ENCODE measurements at regions not wholly inside any gene's neighbourhood (a gene's known extent, or its start where the extent isn't known, plus 50 kb on each side); places are given as distances from the start of the nearest gene placed in this dataset.

DNA sequence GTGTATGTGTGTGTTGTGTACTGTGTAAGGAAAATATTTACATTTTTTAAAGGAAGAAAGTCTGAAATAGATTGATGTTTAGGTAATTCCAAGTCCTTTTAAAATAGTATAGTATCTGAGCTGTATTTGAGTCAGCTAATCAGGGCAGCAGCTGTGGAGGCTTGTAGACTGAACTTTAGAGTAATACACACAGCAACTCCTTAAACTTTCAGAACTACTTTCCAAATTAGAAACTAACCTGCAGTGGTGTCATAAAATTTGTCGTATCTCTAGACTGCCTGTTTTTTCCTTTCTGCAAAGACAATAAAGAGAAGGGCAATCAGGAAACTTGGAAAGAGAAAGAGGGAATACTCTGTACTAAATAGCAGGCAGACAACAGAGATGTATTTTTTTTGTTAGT, 391.0 kb upstream of the AZI2 start:
- no peaks in the 10 kb centered on the region for H3K9me3 ChIP-seq (replicated peaks; ENCODE audit: low read length)
- H3K4me1 ChIP-seq (ENCODE audit: control insufficient read depth, insufficient read depth, low read length): no peaks in the 10 kb centered on the region
- H3K4me2 ChIP-seq (ENCODE audit: low read length): no peak overlapping the region
- no peaks in the 10 kb centered on the region for H3K27me3 ChIP-seq (ENCODE audit: control insufficient read depth, insufficient read depth, low read length)
- H3K36me3 ChIP-seq (ENCODE audit: insufficient read depth, low read length): no peaks in the 10 kb centered on the region
- no peak overlapping the region for H3K4me3 ChIP-seq (ENCODE audit: low read length)
- no peak overlapping the region for H3K9ac ChIP-seq (ENCODE audit: low read depth, low read length)

GRCh38 chr3:28743271-28743670, 394.6 kb upstream of the AZI2 start:
- H3K4me3 ChIP-seq (ENCODE audit: low read length): no peak overlapping the region
- H3K9me3 ChIP-seq (replicated peaks; ENCODE audit: low read length): no peaks in the 10 kb centered on the region
- H3K27me3 ChIP-seq (ENCODE audit: control insufficient read depth, insufficient read depth, low read length): no peaks in the 10 kb centered on the region
- no peak overlapping the region for H3K4me2 ChIP-seq (ENCODE audit: low read length)
- H3K4me1 ChIP-seq (ENCODE audit: control insufficient read depth, insufficient read depth, low read length): peaks cover 18% of the 10 kb centered on the region
- H3K9ac ChIP-seq (ENCODE audit: low read depth, low read length): no peak overlapping the region
- no peaks in the 10 kb centered on the region for H3K36me3 ChIP-seq (ENCODE audit: insufficient read depth, low read length)

DNA sequence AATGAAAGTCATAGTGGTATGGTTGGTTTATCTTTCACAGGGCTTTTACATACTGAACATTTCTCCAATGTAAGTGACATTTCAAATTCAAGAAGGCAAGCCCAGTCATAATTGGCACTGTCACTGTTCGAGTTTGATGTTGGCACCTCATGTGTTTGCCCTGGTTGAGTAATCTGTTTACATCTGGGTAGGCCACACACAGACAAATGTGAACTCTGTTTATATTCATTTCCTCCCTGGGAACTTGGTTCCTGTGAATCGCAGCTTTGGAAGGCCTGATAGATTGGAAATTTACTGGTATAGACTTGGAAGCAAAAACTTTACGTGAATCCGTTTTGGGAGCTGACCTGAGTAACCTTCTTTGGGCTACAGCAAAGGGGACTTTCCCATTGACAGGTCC, 395.2 kb upstream of the AZI2 start:
- no peaks in the 10 kb centered on the region for H3K9me3 ChIP-seq (replicated peaks; ENCODE audit: low read length)
- H3K4me2 ChIP-seq (ENCODE audit: low read length): no peak overlapping the region

GRCh38 chr3:28745436-28745835, 396.8 kb upstream of the AZI2 start:
- Histone ChIP-seq H3K36me3 (ENCODE audit: insufficient read depth, low read length) (no peaks in the 10 kb centered on the region), H3K9ac (ENCODE audit: low read depth, low read length) (peak overlapping the region; percentile 2), H3K9me3 (replicated peaks; ENCODE audit: low read length) (no peaks in the 10 kb centered on the region), H3K27me3 (ENCODE audit: control insufficient read depth, insufficient read depth, low read length) (no peaks in the 10 kb centered on the region), H3K4me3 (ENCODE audit: low read length) (peak overlapping the region; percentile 11), H3K4me2 (ENCODE audit: low read length) (peak overlapping the region; percentile 41), H3K4me1 (ENCODE audit: control insufficient read depth, insufficient read depth, low read length) (peaks cover 18% of the 10 kb centered on the region)

More for the DNA sequence above, 395.2 kb upstream of the AZI2 start:
- Histone ChIP-seq H3K4me1 (ENCODE audit: control insufficient read depth, insufficient read depth, low read length) (peaks cover 18% of the 10 kb centered on the region), H3K4me3 (ENCODE audit: low read length) (no peak overlapping the region), H3K27me3 (ENCODE audit: control insufficient read depth, insufficient read depth, low read length) (no peaks in the 10 kb centered on the region), H3K9ac (ENCODE audit: low read depth, low read length) (no peak overlapping the region), H3K36me3 (ENCODE audit: insufficient read depth, low read length) (no peaks in the 10 kb centered on the region)

DNA sequence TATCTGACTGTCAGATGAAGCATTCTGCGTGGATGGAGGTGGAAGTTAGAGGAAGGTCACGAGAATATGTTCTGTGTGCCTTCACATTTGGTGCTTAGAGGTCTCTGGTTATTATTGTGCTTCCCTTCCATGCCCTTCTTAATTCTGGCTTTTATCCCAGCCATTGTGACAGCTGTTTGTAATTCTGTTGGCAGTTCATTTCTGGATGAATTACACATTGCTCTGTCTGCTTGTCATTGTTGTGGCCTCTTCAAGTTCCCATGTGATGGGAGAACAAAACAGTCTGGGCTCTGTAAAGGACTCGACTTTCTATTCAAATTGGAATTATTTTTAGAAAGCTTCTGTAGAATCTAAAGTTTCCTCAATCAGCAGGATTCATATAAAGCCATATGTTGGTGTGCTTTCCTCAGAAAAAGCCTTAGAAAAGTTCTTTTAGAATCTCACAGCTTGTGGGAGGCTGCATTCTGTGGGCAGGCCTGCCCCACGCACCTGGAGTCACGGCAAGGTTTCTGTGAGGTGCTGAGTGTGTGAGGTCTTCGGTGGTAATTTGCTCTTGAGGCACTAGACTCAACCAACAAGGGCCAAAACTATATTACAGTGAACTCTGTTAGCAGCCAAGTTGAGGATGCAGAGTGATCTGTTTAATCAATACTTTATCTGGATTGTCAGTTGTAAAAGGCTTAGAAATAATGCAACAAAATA, 397.4 kb upstream of the AZI2 start:
- H3K4me1 ChIP-seq (ENCODE audit: control insufficient read depth, insufficient read depth, low read length): peaks cover 18% of the 10 kb centered on the region
- peaks cover 2% of the 10 kb centered on the region for H3K9me3 ChIP-seq (replicated peaks; ENCODE audit: low read length)
- peak overlapping the region; percentile 5 for H3K9ac ChIP-seq (ENCODE audit: low read depth, low read length)
- H3K27me3 ChIP-seq (ENCODE audit: control insufficient read depth, insufficient read depth, low read length): no peaks in the 10 kb centered on the region
- H3K4me3 ChIP-seq (ENCODE audit: low read length): peak overlapping the region; percentile 11
- no peaks in the 10 kb centered on the region for H3K36me3 ChIP-seq (ENCODE audit: insufficient read depth, low read length)
- peak overlapping the region; percentile 41 for H3K4me2 ChIP-seq (ENCODE audit: low read length)

DNA sequence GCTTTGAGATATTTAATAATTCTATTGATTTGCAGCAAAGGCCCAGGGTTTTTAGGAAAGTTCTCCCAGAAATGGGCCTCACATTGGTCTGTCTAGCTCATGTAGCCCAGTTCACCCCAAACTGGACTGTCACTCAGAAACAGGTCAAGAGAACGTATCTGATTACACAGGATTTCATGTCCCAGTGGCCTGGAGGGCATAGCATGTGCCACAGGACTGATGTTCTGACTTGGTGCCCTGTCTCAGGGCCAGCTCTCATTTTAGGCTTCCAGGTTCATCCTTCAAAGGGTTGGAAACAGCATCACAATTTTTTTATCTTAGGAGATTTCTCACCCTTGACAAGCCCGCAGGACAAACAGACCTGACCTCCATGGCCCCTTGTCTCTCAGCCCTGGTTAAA, 398.4 kb upstream of the AZI2 start:
- no peaks in the 10 kb centered on the region for H3K27me3 ChIP-seq (ENCODE audit: control insufficient read depth, insufficient read depth, low read length)

GRCh38 chr3:28751864-28752263, 403.2 kb upstream of the AZI2 start:
- Histone ChIP-seq H3K4me3 (ENCODE audit: low read length) (no peak overlapping the region), H3K36me3 (ENCODE audit: insufficient read depth, low read length) (no peaks in the 10 kb centered on the region), H3K9me3 (replicated peaks; ENCODE audit: low read length) (peaks cover 2% of the 10 kb centered on the region), H3K4me1 (ENCODE audit: control insufficient read depth, insufficient read depth, low read length) (no peaks in the 10 kb centered on the region), H3K27me3 (ENCODE audit: control insufficient read depth, insufficient read depth, low read length) (no peaks in the 10 kb centered on the region), H3K4me2 (ENCODE audit: low read length) (no peak overlapping the region), H3K9ac (ENCODE audit: low read depth, low read length) (no peak overlapping the region)

More for the DNA sequence above, 398.4 kb upstream of the AZI2 start:
- Histone ChIP-seq H3K4me3 (ENCODE audit: low read length) (no peak overlapping the region), H3K9me3 (replicated peaks; ENCODE audit: low read length) (peaks cover 2% of the 10 kb centered on the region), H3K4me2 (ENCODE audit: low read length) (no peak overlapping the region), H3K9ac (ENCODE audit: low read depth, low read length) (no peak overlapping the region), H3K4me1 (ENCODE audit: control insufficient read depth, insufficient read depth, low read length) (peaks cover 18% of the 10 kb centered on the region), H3K36me3 (ENCODE audit: insufficient read depth, low read length) (no peaks in the 10 kb centered on the region)

DNA sequence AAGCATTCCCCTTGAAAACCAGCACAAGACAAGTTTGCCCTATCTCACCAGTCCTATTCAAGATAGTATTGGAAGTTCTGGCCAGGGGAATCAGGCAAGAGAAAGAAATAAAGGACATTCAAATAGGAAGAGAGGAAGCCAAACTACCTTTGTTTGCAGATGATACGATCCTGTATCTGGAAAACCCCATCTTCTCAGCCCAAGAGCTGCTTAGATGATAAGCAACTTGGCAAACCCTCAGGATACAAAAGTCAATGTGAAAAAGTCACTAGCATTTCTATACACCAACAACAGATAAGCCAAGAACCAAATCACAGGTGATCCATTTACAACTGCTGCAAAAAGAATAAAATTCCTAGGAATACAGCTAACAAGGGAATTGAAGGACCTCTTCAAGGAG, 403.7 kb upstream of the AZI2 start:
- no peaks in the 10 kb centered on the region for H3K36me3 ChIP-seq (ENCODE audit: insufficient read depth, low read length)
- H3K27me3 ChIP-seq (ENCODE audit: control insufficient read depth, insufficient read depth, low read length): no peaks in the 10 kb centered on the region
- H3K9ac ChIP-seq (ENCODE audit: low read depth, low read length): no peak overlapping the region
- H3K4me2 ChIP-seq (ENCODE audit: low read length): no peak overlapping the region
- H3K9me3 ChIP-seq (replicated peaks; ENCODE audit: low read length): peaks cover 2% of the 10 kb centered on the region
- no peak overlapping the region for H3K4me3 ChIP-seq (ENCODE audit: low read length)
- H3K4me1 ChIP-seq (ENCODE audit: control insufficient read depth, insufficient read depth, low read length): no peaks in the 10 kb centered on the region

GRCh38 chr3:28756056-28756455, 407.4 kb upstream of the AZI2 start:
- Histone ChIP-seq H3K4me2 (ENCODE audit: low read length) (no peak overlapping the region), H3K36me3 (ENCODE audit: insufficient read depth, low read length) (no peaks in the 10 kb centered on the region), H3K9ac (ENCODE audit: low read depth, low read length) (no peak overlapping the region), H3K4me1 (ENCODE audit: control insufficient read depth, insufficient read depth, low read length) (no peaks in the 10 kb centered on the region), H3K9me3 (replicated peaks; ENCODE audit: low read length) (no peaks in the 10 kb centered on the region), H3K27me3 (ENCODE audit: control insufficient read depth, insufficient read depth, low read length) (no peaks in the 10 kb centered on the region), H3K4me3 (ENCODE audit: low read length) (no peak overlapping the region)

DNA sequence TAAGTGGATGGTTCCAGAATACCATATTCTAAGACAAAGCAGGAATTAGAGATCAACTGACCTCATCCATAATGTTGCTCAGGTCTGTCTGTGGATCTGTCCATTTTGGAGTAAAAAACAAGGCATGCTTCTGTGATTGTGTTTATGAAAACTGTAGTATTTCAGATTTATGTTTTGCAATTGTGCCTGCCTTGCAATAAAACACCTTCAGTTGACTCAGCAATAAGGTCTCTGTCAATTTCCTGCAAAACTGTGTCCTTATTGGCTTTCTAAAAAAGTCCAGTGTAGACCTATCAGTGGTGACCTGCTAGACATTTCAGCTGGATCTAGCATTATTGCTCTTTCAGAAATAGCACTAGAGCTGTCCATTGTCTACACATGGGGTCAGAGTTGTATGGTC, 409.5 kb upstream of the AZI2 start:
- no peaks in the 10 kb centered on the region for H3K27me3 ChIP-seq (ENCODE audit: control insufficient read depth, insufficient read depth, low read length)
- no peak overlapping the region for H3K9ac ChIP-seq (ENCODE audit: low read depth, low read length)
- H3K4me2 ChIP-seq (ENCODE audit: low read length): no peak overlapping the region
- no peak overlapping the region for H3K4me3 ChIP-seq (ENCODE audit: low read length)
- no peaks in the 10 kb centered on the region for H3K4me1 ChIP-seq (ENCODE audit: control insufficient read depth, insufficient read depth, low read length)
- H3K36me3 ChIP-seq (ENCODE audit: insufficient read depth, low read length): no peaks in the 10 kb centered on the region
- no peaks in the 10 kb centered on the region for H3K9me3 ChIP-seq (replicated peaks; ENCODE audit: low read length)

- Histone ChIP-seq H3K27me3 (ENCODE audit: control insufficient read depth, insufficient read depth, low read length) (no peaks in the 10 kb centered on the region), H3K9me3 (replicated peaks; ENCODE audit: low read length) (no peaks in the 10 kb centered on the region), H3K9ac (ENCODE audit: low read depth, low read length) (no peak overlapping the region), H3K4me2 (ENCODE audit: low read length) (no peak overlapping the region), H3K4me1 (ENCODE audit: control insufficient read depth, insufficient read depth, low read length) (no peaks in the 10 kb centered on the region), H3K4me3 (ENCODE audit: low read length) (no peak overlapping the region), H3K36me3 (ENCODE audit: insufficient read depth, low read length) (no peaks in the 10 kb centered on the region)
These were observed 412.8 kb upstream of the AZI2 start for GRCh38 chr3:28761375-28761774.

DNA sequence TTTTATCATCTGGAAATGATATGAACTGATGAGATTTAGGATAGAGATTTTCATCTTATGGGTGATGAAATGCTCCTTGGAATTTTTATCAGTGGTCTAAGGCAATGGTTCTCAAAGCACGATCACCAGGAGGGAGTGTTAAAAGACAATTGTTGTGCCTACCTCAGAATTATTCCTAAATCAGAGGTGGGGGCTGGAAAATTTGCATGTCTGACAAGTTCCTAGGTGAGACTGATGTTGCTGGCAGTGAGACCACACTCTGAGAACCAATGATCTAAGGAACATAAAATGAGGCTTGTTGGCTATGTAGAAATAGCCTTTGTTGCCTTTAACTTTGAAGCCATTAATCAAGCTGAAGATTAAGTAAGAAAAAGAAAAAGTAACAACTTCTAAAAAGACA, 416.6 kb upstream of the AZI2 start:
- H3K4me2 ChIP-seq (ENCODE audit: low read length): no peak overlapping the region
- no peak overlapping the region for H3K9ac ChIP-seq (ENCODE audit: low read depth, low read length)
- no peaks in the 10 kb centered on the region for H3K9me3 ChIP-seq (replicated peaks; ENCODE audit: low read length)
- no peaks in the 10 kb centered on the region for H3K4me1 ChIP-seq (ENCODE audit: control insufficient read depth, insufficient read depth, low read length)
- H3K27me3 ChIP-seq (ENCODE audit: control insufficient read depth, insufficient read depth, low read length): no peaks in the 10 kb centered on the region
- no peaks in the 10 kb centered on the region for H3K36me3 ChIP-seq (ENCODE audit: insufficient read depth, low read length)
- no peak overlapping the region for H3K4me3 ChIP-seq (ENCODE audit: low read length)
